NCI-H2196 (cell line): ENCODE measurements at regions not wholly inside any gene's neighbourhood (a gene's known extent, or its start where the extent isn't known, plus 50 kb on each side); places are given as distances from the start of the nearest gene placed in this dataset.

Source experiments
- DNase-seq: peaks from one replicate; lab custom pipeline; 2025; ENCODE audit not compliant: unreplicated experiment; lab: John Stamatoyannopoulos, UW

- DNase-seq: no peak
These were observed 361.5 kb downstream of the LPIN1 start for GRCh38 chr2:12107939-12108338.

- no peak for DNase-seq
These were observed 363.1 kb downstream of the LPIN1 start for GRCh38 chr2:12109363-12110017.

- no peak for DNase-seq
These were observed 363.6 kb downstream of the LPIN1 start for GRCh38 chr2:12110074-12110473.

GRCh38 chr2:12110481-12110880 lies 364.0 kb downstream of the LPIN1 start:
- no peak for DNase-seq

- no peak for DNase-seq
These were observed 367.0 kb downstream of the LPIN1 start for GRCh38 chr2:12113412-12113811.

GRCh38 chr2:12114816-12115215 lies 368.4 kb downstream of the LPIN1 start:
- DNase-seq: no peak

GRCh38 chr2:12116228-12116750 lies 369.9 kb downstream of the LPIN1 start:
- no peak for DNase-seq

- no peak for DNase-seq
These were observed 373.4 kb downstream of the LPIN1 start for GRCh38 chr2:12119841-12120240.

GRCh38 chr2:12120281-12121150 lies 374.1 kb downstream of the LPIN1 start:
- DNase-seq: no peak

- no peak for DNase-seq
These were observed 378.4 kb downstream of the LPIN1 start for GRCh38 chr2:12124790-12125189.

- DNase-seq: no peak
These were observed 379.9 kb downstream of the LPIN1 start for GRCh38 chr2:12126318-12126717.

GRCh38 chr2:12127638-12128037 lies 381.2 kb downstream of the LPIN1 start:
- no peak for DNase-seq

GRCh38 chr2:12131975-12132374 lies 385.5 kb downstream of the LPIN1 start:
- DNase-seq: no peak

GRCh38 chr2:12141618-12142258 lies 395.3 kb downstream of the LPIN1 start:
- no peak for DNase-seq

- no peak for DNase-seq
These were observed 405.3 kb downstream of the LPIN1 start for GRCh38 chr2:12151716-12152115.

- DNase-seq: no peak
These were observed 406.5 kb downstream of the LPIN1 start for GRCh38 chr2:12152888-12153287.

GRCh38 chr2:12155303-12156051 lies 409.0 kb downstream of the LPIN1 start:
- no peak for DNase-seq

- DNase-seq: no peak
These were observed 409.9 kb downstream of the LPIN1 start for GRCh38 chr2:12156349-12156748.

GRCh38 chr2:12161085-12161484 lies 414.7 kb downstream of the LPIN1 start:
- DNase-seq: no peak

GRCh38 chr2:12162269-12163247 lies 416.1 kb downstream of the LPIN1 start:
- DNase-seq: no peak
